ENCODE measurements at regions not wholly inside any gene's neighbourhood (a gene's known extent, or its start where the extent isn't known, plus 50 kb on each side); places are given as distances from the start of the nearest gene placed in this dataset.

- TF ChIP-seq EZH2 (IDR thresholded peaks at IDR 0.05; ENCODE audit: insufficient read depth, poor library complexity, severe bottlenecking) (no peak), EZH2phosphoT487 (IDR thresholded peaks at IDR 0.05; ENCODE audit: insufficient read depth, low read depth) (no peak)
Observed at GRCh38 chr19:13604902-13605586, 98.8 kb upstream of the CACNA1A start.
